ENCODE measurements at regions not wholly inside any gene's neighbourhood (a gene's known extent, or its start where the extent isn't known, plus 50 kb on each side); places are given as distances from the start of the nearest gene placed in this dataset.
"Not testable (repeated sequence)": the region's sequence is repeated elsewhere in the genome, so short reads cannot be mapped to it uniquely, and the experiment has no call there.

DNA sequence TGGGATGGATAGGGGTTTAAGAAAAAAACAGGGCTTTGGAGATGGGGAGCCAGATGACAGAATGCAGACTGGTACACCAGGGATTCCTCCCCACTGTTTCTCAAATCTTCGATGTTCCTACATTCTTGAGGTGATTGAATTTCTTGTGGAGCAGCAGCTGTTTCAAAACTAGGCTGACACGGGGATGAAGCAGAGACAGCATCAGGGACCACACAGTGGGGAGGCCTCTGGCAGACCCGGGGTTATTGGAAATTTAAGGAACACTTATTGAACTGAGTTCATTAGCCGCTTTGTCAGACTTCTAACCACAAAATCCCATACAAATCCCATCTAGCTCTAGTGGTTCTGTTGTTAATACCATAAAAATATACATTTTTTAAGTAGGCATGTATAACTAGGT lies 621.4 kb upstream of the GBE1 start:
- no peak for DNase-seq (ENCODE audit: low read depth in 1 of 2, low spot score in 1 of 2)
- no peak overlapping the region for H3K27ac ChIP-seq (replicated peaks)
- no peaks in the 10 kb centered on the region for H3K27me3 ChIP-seq (ENCODE audit: insufficient read depth, poor library complexity, severe bottlenecking)
- TF ChIP-seq SPI1 (IDR thresholded peaks at IDR 0.05; ENCODE audit: borderline replicate concordance, low read depth) (no peak), GABPA (IDR thresholded peaks at IDR 0.05; ENCODE audit: low read depth) (no peak), CTCF (IDR thresholded peaks at IDR 0.05; ENCODE audit: insufficient read depth, low read length) (no peak), POLR2AphosphoS5 (IDR thresholded peaks at IDR 0.05; ENCODE audit: low read depth) (no peak)
- TF ChIP-seq, protein P1, sequence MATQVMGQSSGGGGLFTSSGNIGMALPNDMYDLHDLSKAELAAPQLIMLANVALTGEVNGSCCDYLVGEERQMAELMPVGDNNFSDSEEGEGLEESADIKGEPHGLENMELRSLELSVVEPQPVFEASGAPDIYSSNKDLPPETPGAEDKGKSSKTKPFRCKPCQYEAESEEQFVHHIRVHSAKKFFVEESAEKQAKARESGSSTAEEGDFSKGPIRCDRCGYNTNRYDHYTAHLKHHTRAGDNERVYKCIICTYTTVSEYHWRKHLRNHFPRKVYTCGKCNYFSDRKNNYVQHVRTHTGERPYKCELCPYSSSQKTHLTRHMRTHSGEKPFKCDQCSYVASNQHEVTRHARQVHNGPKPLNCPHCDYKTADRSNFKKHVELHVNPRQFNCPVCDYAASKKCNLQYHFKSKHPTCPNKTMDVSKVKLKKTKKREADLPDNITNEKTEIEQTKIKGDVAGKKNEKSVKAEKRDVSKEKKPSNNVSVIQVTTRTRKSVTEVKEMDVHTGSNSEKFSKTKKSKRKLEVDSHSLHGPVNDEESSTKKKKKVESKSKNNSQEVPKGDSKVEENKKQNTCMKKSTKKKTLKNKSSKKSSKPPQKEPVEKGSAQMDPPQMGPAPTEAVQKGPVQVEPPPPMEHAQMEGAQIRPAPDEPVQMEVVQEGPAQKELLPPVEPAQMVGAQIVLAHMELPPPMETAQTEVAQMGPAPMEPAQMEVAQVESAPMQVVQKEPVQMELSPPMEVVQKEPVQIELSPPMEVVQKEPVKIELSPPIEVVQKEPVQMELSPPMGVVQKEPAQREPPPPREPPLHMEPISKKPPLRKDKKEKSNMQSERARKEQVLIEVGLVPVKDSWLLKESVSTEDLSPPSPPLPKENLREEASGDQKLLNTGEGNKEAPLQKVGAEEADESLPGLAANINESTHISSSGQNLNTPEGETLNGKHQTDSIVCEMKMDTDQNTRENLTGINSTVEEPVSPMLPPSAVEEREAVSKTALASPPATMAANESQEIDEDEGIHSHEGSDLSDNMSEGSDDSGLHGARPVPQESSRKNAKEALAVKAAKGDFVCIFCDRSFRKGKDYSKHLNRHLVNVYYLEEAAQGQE (IDR thresholded peaks at IDR 0.05; ENCODE audit: insufficient replicate concordance, low read depth) = no peak
- H3K4me3 ChIP-seq (replicated peaks; ENCODE audit: insufficient read depth, low read length) = no peak overlapping the region

DNA sequence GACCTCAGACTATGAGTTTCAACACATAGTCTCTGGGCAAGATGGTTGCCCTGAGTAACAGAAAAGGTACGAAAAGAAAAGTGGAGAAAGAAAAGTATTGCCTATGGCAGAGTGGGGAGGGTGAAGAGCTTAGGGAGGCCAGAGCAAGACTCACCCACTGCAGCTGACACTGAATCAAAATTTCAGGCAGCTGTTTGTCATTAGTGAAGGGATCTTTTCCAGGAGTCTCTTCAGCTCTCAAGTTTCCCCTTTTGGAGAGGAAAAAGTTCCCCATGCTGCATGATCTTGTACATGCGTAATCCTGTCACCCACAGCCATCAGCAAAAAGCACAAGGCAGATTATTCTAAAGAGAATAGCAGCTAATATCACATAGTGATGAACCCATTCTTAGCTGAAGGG lies 616.9 kb upstream of the GBE1 start:
- TF ChIP-seq POLR2AphosphoS5 (IDR thresholded peaks at IDR 0.05; ENCODE audit: low read depth) = no peak
- no peak for TF ChIP-seq SPI1 (IDR thresholded peaks at IDR 0.05; ENCODE audit: borderline replicate concordance, low read depth)
- TF ChIP-seq GABPA (IDR thresholded peaks at IDR 0.05; ENCODE audit: low read depth) = no peak
- no peak for TF ChIP-seq CTCF (IDR thresholded peaks at IDR 0.05; ENCODE audit: insufficient read depth, low read length)
- TF ChIP-seq, protein P1 (IDR thresholded peaks at IDR 0.05; ENCODE audit: insufficient replicate concordance, low read depth) = no peak
- no peaks in the 10 kb centered on the region for H3K27me3 ChIP-seq (ENCODE audit: insufficient read depth, poor library complexity, severe bottlenecking)
- DNase-seq (ENCODE audit: low read depth in 1 of 2, low spot score in 1 of 2) = no peak
- H3K4me3 ChIP-seq (replicated peaks; ENCODE audit: insufficient read depth, low read length) = no peak overlapping the region
- H3K27ac ChIP-seq (replicated peaks) = no peak overlapping the region

- TF ChIP-seq CTCF (IDR thresholded peaks at IDR 0.05; ENCODE audit: insufficient read depth, low read length) (no peak), SPI1 (IDR thresholded peaks at IDR 0.05; ENCODE audit: borderline replicate concordance, low read depth) (no peak), POLR2AphosphoS5 (IDR thresholded peaks at IDR 0.05; ENCODE audit: low read depth) (no peak), GABPA (IDR thresholded peaks at IDR 0.05; ENCODE audit: low read depth) (no peak)
- TF ChIP-seq, protein P1 (IDR thresholded peaks at IDR 0.05; ENCODE audit: insufficient replicate concordance, low read depth) = no peak
- no peak overlapping the region for H3K27ac ChIP-seq (replicated peaks)
These were observed 615.4 kb upstream of the GBE1 start for GRCh38 chr3:82376883-82377282.

DNA sequence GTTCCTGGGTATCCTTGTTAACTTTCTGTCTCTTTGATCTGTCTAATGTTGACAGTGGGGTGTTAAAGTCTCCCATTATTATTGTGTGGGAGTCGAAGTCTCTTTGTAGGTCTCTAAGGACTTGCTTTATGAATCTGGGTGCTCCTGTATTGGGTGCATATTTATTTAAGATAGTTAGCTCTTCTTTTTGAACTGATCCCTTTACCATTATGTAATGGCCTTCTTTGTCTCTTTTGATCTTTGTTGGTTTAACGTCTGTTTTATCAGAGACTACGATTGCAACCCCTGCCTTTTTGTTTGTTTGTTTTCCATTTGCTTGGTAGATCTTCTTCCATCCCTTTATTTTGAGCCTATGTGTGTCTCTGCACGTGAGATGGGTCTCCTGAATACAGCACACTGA lies 612.4 kb upstream of the GBE1 start:
- H3K4me3 ChIP-seq (replicated peaks; ENCODE audit: insufficient read depth, low read length); DNase-seq (ENCODE audit: low read depth in 1 of 2, low spot score in 1 of 2); H3K27ac ChIP-seq (replicated peaks); H3K27me3 ChIP-seq (ENCODE audit: insufficient read depth, poor library complexity, severe bottlenecking): not testable (repeated sequence)

More at GRCh38 chr3:82376883-82377282, 615.4 kb upstream of the GBE1 start:
- DNase-seq (ENCODE audit: low read depth in 1 of 2, low spot score in 1 of 2) = no peak
- Histone ChIP-seq H3K27me3 (ENCODE audit: insufficient read depth, poor library complexity, severe bottlenecking) (no peaks in the 10 kb centered on the region), H3K4me3 (replicated peaks; ENCODE audit: insufficient read depth, low read length) (no peak overlapping the region)

Measured in HL-60 (cell line).